ENCODE measurements at regions not wholly inside any gene's neighbourhood (a gene's known extent, or its start where the extent isn't known, plus 50 kb on each side); places are given as distances from the start of the nearest gene placed in this dataset.

DNA sequence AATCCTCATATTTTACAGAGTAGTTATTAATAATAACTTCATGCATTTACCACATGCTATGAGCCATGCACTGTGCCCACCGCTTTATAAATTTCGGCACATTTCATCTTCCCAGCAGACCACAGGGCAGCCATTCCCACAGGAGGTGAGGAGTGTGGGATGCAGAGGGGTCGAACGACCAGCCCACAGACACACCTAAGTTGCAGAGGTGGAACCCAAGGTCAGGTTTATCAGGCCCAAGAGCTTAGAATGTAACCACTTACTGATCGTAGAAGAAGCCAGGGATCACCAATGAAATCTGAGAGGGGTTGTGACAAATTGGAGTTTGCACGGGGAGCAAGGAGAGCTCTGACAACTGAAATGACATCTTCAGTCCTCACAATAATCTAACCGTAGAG is 303.0 kb upstream of the MSX2 start:
- H3K27ac ChIP-seq (ENCODE audit: low read depth in 1 of 2, low read length in 2 of 2), result no peak overlapping the region
- no peak overlapping the region for H3K9ac ChIP-seq (ENCODE audit: low read depth in 1 of 2, low read length in 2 of 2)
- 56% methylated on average over 7 of the region's 7 CpGs for WGBS
- DNase-seq (ENCODE audit: low spot score), result no peak
- no peak overlapping the region for H3K4me3 ChIP-seq (ENCODE audit: low read depth in 1 of 3, low read length in 3 of 3)
- H3K9me3 ChIP-seq (ENCODE audit: control insufficient read depth in 4 of 4, low read length in 3 of 4), result no peaks in the 10 kb centered on the region
- H3K4me1 ChIP-seq (ENCODE audit: control insufficient read depth in 4 of 4, insufficient read depth in 4 of 4, low read length in 3 of 4), result peaks cover 0 to 8% (median 3%) of the 10 kb centered on the region in 4 donors
- peaks cover 0 to 7% (median 4%) of the 10 kb centered on the region in 4 donors for H3K27me3 ChIP-seq (ENCODE audit: control insufficient read depth in 4 of 4, insufficient read depth in 4 of 4, low read length in 3 of 4)
- H3K36me3 ChIP-seq (ENCODE audit: control insufficient read depth in 4 of 4, insufficient read depth in 3 of 4, low read depth in 1 of 4, low read length in 3 of 4), result no peaks in the 10 kb centered on the region
- TF ChIP-seq NR2F2 (IDR thresholded peaks at IDR 0.05) (no peak), GABPA (IDR thresholded peaks at IDR 0.05 in 1 of 2, conservative IDR thresholded peaks at IDR 0.05 in 1 of 2) (no peak), TAF1 (conservative IDR thresholded peaks at IDR 0.05) (no peak)
- TF ChIP-seq, protein P1, sequence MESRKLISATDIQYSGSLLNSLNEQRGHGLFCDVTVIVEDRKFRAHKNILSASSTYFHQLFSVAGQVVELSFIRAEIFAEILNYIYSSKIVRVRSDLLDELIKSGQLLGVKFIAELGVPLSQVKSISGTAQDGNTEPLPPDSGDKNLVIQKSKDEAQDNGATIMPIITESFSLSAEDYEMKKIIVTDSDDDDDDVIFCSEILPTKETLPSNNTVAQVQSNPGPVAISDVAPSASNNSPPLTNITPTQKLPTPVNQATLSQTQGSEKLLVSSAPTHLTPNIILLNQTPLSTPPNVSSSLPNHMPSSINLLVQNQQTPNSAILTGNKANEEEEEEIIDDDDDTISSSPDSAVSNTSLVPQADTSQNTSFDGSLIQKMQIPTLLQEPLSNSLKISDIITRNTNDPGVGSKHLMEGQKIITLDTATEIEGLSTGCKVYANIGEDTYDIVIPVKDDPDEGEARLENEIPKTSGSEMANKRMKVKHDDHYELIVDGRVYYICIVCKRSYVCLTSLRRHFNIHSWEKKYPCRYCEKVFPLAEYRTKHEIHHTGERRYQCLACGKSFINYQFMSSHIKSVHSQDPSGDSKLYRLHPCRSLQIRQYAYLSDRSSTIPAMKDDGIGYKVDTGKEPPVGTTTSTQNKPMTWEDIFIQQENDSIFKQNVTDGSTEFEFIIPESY (IDR thresholded peaks at IDR 0.05), result no peak

DNA sequence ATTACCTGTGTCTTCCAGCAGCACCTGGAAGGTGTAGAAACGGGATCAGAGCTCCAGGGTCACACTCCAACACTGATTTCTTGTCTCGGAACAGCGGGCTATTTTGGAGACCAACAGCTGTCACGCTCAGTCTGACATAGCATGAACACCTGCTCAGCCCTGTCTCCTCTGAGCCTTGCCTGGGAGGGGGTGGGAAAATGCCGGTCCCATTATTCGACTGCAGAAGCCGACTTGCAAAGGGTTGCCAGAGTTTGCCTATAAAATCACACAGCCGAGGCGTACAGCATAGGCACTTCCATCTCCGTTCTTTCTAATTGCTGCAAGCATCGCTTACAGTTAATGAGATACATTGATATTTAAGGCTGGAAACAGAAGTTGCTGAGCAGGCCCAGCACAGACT is 300.8 kb upstream of the MSX2 start:
- Histone ChIP-seq H3K27ac (ENCODE audit: low read depth in 1 of 2, low read length in 2 of 2) (no peak overlapping the region), H3K9me3 (ENCODE audit: control insufficient read depth in 4 of 4, low read length in 3 of 4) (no peaks in the 10 kb centered on the region), H3K4me1 (ENCODE audit: control insufficient read depth in 4 of 4, insufficient read depth in 4 of 4, low read length in 3 of 4) (peaks cover 0 to 8% (median 3%) of the 10 kb centered on the region in 4 donors), H3K4me3 (ENCODE audit: low read depth in 1 of 3, low read length in 3 of 3) (no peak overlapping the region), H3K9ac (ENCODE audit: low read depth in 1 of 2, low read length in 2 of 2) (no peak overlapping the region), H3K27me3 (ENCODE audit: control insufficient read depth in 4 of 4, insufficient read depth in 4 of 4, low read length in 3 of 4) (peaks cover 0 to 4% (median 0%) of the 10 kb centered on the region in 4 donors), H3K36me3 (ENCODE audit: control insufficient read depth in 4 of 4, insufficient read depth in 3 of 4, low read depth in 1 of 4, low read length in 3 of 4) (no peaks in the 10 kb centered on the region)
- DNase-seq (ENCODE audit: low spot score), result no peak
- TF ChIP-seq, protein P2, sequence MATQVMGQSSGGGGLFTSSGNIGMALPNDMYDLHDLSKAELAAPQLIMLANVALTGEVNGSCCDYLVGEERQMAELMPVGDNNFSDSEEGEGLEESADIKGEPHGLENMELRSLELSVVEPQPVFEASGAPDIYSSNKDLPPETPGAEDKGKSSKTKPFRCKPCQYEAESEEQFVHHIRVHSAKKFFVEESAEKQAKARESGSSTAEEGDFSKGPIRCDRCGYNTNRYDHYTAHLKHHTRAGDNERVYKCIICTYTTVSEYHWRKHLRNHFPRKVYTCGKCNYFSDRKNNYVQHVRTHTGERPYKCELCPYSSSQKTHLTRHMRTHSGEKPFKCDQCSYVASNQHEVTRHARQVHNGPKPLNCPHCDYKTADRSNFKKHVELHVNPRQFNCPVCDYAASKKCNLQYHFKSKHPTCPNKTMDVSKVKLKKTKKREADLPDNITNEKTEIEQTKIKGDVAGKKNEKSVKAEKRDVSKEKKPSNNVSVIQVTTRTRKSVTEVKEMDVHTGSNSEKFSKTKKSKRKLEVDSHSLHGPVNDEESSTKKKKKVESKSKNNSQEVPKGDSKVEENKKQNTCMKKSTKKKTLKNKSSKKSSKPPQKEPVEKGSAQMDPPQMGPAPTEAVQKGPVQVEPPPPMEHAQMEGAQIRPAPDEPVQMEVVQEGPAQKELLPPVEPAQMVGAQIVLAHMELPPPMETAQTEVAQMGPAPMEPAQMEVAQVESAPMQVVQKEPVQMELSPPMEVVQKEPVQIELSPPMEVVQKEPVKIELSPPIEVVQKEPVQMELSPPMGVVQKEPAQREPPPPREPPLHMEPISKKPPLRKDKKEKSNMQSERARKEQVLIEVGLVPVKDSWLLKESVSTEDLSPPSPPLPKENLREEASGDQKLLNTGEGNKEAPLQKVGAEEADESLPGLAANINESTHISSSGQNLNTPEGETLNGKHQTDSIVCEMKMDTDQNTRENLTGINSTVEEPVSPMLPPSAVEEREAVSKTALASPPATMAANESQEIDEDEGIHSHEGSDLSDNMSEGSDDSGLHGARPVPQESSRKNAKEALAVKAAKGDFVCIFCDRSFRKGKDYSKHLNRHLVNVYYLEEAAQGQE (IDR thresholded peaks at IDR 0.05), result no peak
- TF ChIP-seq, protein P3, sequence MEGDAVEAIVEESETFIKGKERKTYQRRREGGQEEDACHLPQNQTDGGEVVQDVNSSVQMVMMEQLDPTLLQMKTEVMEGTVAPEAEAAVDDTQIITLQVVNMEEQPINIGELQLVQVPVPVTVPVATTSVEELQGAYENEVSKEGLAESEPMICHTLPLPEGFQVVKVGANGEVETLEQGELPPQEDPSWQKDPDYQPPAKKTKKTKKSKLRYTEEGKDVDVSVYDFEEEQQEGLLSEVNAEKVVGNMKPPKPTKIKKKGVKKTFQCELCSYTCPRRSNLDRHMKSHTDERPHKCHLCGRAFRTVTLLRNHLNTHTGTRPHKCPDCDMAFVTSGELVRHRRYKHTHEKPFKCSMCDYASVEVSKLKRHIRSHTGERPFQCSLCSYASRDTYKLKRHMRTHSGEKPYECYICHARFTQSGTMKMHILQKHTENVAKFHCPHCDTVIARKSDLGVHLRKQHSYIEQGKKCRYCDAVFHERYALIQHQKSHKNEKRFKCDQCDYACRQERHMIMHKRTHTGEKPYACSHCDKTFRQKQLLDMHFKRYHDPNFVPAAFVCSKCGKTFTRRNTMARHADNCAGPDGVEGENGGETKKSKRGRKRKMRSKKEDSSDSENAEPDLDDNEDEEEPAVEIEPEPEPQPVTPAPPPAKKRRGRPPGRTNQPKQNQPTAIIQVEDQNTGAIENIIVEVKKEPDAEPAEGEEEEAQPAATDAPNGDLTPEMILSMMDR (IDR thresholded peaks at IDR 0.05; ENCODE audit: low read depth, low read length, missing input control), result no peak
- TF ChIP-seq FOXA1 (IDR thresholded peaks at IDR 0.05) (no peak), NR2F2 (IDR thresholded peaks at IDR 0.05) (no peak), JUND (IDR thresholded peaks at IDR 0.05) (no peak), FOXA2 (IDR thresholded peaks at IDR 0.05) (no peak), SP1 (IDR thresholded peaks at IDR 0.05) (no peak), RXRA (IDR thresholded peaks at IDR 0.05) (no peak), YY1 (IDR thresholded peaks at IDR 0.05) (no peak), HNF4G (IDR thresholded peaks at IDR 0.05) (no peak), EGR1 (IDR thresholded peaks at IDR 0.05; ENCODE audit: low read depth in 2 of 2) (no peak), HNF4A (conservative IDR thresholded peaks at IDR 0.05) (no peak), RAD21 (IDR thresholded peaks at IDR 0.05) (no peak), GABPA (IDR thresholded peaks at IDR 0.05 in 1 of 2, conservative IDR thresholded peaks at IDR 0.05 in 1 of 2) (no peak), TAF1 (conservative IDR thresholded peaks at IDR 0.05) (no peak)
- TF ChIP-seq, protein P1 (IDR thresholded peaks at IDR 0.05), result no peak
- TF ChIP-seq, protein P4, sequence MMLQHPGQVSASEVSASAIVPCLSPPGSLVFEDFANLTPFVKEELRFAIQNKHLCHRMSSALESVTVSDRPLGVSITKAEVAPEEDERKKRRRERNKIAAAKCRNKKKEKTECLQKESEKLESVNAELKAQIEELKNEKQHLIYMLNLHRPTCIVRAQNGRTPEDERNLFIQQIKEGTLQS (IDR thresholded peaks at IDR 0.05), result no peak
- TF ChIP-seq, protein P5, sequence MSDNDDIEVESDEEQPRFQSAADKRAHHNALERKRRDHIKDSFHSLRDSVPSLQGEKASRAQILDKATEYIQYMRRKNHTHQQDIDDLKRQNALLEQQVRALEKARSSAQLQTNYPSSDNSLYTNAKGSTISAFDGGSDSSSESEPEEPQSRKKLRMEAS (IDR thresholded peaks at IDR 0.05), result no peak
- 84% methylated on average over 11 of the region's 11 CpGs for WGBS
